GM23338 (cell line): ENCODE measurements at regions not wholly inside any gene's neighbourhood (a gene's known extent, or its start where the extent isn't known, plus 50 kb on each side); places are given as distances from the start of the nearest gene placed in this dataset.

Experiments used
- ATAC-seq: fragments of 200-7000 bp; cut with Tn5 transposase; 3 replicates; pipeline ENCODE4 v1.9.1; 2020
- DNase-seq: peaks from one replicate; pipeline ENCODE4 v3.0.0-alpha.2; 2015; ENCODE audit warnings: low spot score
- H2AFZ ChIP-seq: fragments of 200-600 bp; sonication (generic); 2 replicates; pipeline ENCODE4 v1.8.0; 2016; ENCODE audit warnings: antibody characterized with exemption, mild to moderate bottlenecking, moderate library complexity
- H3F3A ChIP-seq: fragments of 200-600 bp; sonication (generic); replicated peaks from 2 replicates; pipeline ENCODE4 v1.8.0; 2017; ENCODE audit warnings: antibody characterized with exemption, mixed run types, low read depth
- H3K27ac ChIP-seq: fragments of 200-600 bp; sonication (generic); 2 replicates; pipeline ENCODE4 v1.6.1; 2016; ENCODE audit warnings: low read depth
- H3K27me3 ChIP-seq: fragments of 200-600 bp; sonication (generic); 2 replicates; pipeline ENCODE4 v1.8.0; 2016; ENCODE audit warnings: mild to moderate bottlenecking, mixed run types, moderate library complexity; ENCODE audit not compliant: insufficient read depth
- H3K36me3 ChIP-seq: fragments of 200-600 bp; sonication (generic); 2 replicates; pipeline ENCODE4 v1.8.0; 2016; ENCODE audit warnings: mild to moderate bottlenecking; ENCODE audit not compliant: insufficient read depth
- H3K4me1 ChIP-seq: fragments of 200-600 bp; sonication (generic); 2 replicates; pipeline ENCODE4 v1.8.0; 2016; ENCODE audit warnings: mild to moderate bottlenecking, moderate library complexity; ENCODE audit not compliant: insufficient read depth
- H3K4me2 ChIP-seq: fragments of 200-600 bp; sonication (generic); 2 replicates; pipeline ENCODE4 v1.7.1; 2017; ENCODE audit warnings: mixed run types
- H3K4me3 ChIP-seq: fragments of 200-600 bp; sonication (generic); 2 replicates; pipeline ENCODE4 v1.6.1; 2016; ENCODE audit warnings: mixed run types
- H3K79me2 ChIP-seq: fragments of 200-600 bp; sonication (generic); replicated peaks from 2 replicates; pipeline ENCODE4 v1.8.0; 2017; ENCODE audit warnings: mild to moderate bottlenecking; ENCODE audit not compliant: insufficient read depth
- H3K9me2 ChIP-seq: fragments of 200-600 bp; sonication (generic); 2 replicates; pipeline ENCODE4 v1.8.0; 2017; ENCODE audit not compliant: insufficient read depth
- H4K20me1 ChIP-seq: fragments of 200-600 bp; sonication (generic); replicated peaks from 2 replicates; pipeline ENCODE4 v1.8.0; 2017; ENCODE audit warnings: mild to moderate bottlenecking; ENCODE audit not compliant: insufficient read depth
- H3K27ac Mint-ChIP-seq: 2 replicates; pipeline ENCODE4 v1.8.0; 2020; ENCODE audit warnings: inconsistent platforms, mild to moderate bottlenecking, moderate library complexity, mixed read lengths
- H3K27me3 Mint-ChIP-seq: 3 replicates; pipeline ENCODE4 v1.8.0; 2022; ENCODE audit warnings: low read depth, mild to moderate bottlenecking, moderate library complexity, mixed read lengths, inconsistent platforms; ENCODE audit not compliant: insufficient read depth, poor library complexity
- H3K36me3 Mint-ChIP-seq: 3 replicates; pipeline ENCODE4 v1.8.0; 2021; ENCODE audit warnings: low read depth, mild to moderate bottlenecking, inconsistent platforms, moderate library complexity, mixed read lengths
- H3K4me1 Mint-ChIP-seq: 3 replicates; pipeline ENCODE4 v1.8.0; 2020; ENCODE audit warnings: mild to moderate bottlenecking, inconsistent platforms, mixed read lengths
- H3K4me3 Mint-ChIP-seq: 3 replicates; pipeline ENCODE4 v1.8.0; 2021; ENCODE audit warnings: moderate library complexity, mild to moderate bottlenecking, inconsistent platforms, mixed read lengths
- H3K9me3 Mint-ChIP-seq: 3 replicates; pipeline ENCODE4 v1.8.0; 2020; ENCODE audit warnings: moderate library complexity, mild to moderate bottlenecking, inconsistent platforms, mixed read lengths
- CREB1 ChIP-seq: fragments of 250-450 bp; sonication (Bioruptor Pico); IDR thresholded peaks from 2 replicates; pipeline ENCODE4 v1.5.0; 2020; ENCODE audit warnings: low read depth, mild to moderate bottlenecking, moderate library complexity
- CTCF ChIP-seq, 2 experiments: fragments of 200-600 bp in 1 of 2; sonication (generic) in 1 of 2; conservative IDR thresholded peaks; 2 replicates each; pipeline versions ENCODE4 v1.5.1 to v1.6.1; 2016 to 2017; ENCODE audit warnings: antibody characterized with exemption in 2 of 2, low read depth in 2 of 2, mild to moderate bottlenecking in 2 of 2, moderate library complexity in 1 of 2
- ETS1 ChIP-seq: IDR thresholded peaks from 2 replicates; pipeline ENCODE4 v1.6.1; 2016; ENCODE audit warnings: antibody characterized with exemption
- EZH2 ChIP-seq: fragments of 200-600 bp; sonication (generic); IDR thresholded peaks from one replicate; pipeline ENCODE4 v1.8.0; 2017; ENCODE audit warnings: antibody characterized with exemption, mild to moderate bottlenecking, low read depth; ENCODE audit not compliant: unreplicated experiment
- EZH2phosphoT487 ChIP-seq: fragments of 200-600 bp; sonication (generic); IDR thresholded peaks from one replicate; pipeline ENCODE4 v1.8.1; 2018; ENCODE audit warnings: antibody characterized with exemption; ENCODE audit not compliant: unreplicated experiment
- JUNB ChIP-seq: IDR thresholded peaks from one replicate; pipeline ENCODE4 v1.6.1; 2016; ENCODE audit warnings: antibody characterized with exemption; ENCODE audit not compliant: unreplicated experiment
- NANOG ChIP-seq: IDR thresholded peaks from 2 replicates; pipeline ENCODE4 v1.6.1; 2016; ENCODE audit warnings: antibody characterized with exemption, borderline replicate concordance
- POLR2AphosphoS5 ChIP-seq: IDR thresholded peaks from 2 replicates; pipeline ENCODE4 v1.6.1; 2016; ENCODE audit warnings: antibody characterized with exemption, low read depth
- REST ChIP-seq: IDR thresholded peaks from one replicate; pipeline ENCODE4 v1.6.1; 2018; ENCODE audit warnings: antibody characterized with exemption; ENCODE audit not compliant: unreplicated experiment
- STAT1 ChIP-seq: IDR thresholded peaks from one replicate; pipeline ENCODE4 v1.6.1; 2016; ENCODE audit warnings: antibody characterized with exemption; ENCODE audit not compliant: unreplicated experiment
- ZNF114 ChIP-seq: fragments of 250-450 bp; sonication (Bioruptor Pico); IDR thresholded peaks from 2 replicates; pipeline ENCODE4 v1.5.0; 2020; ENCODE audit warnings: mild to moderate bottlenecking, moderate library complexity
- ZNF331 ChIP-seq: fragments of 250-450 bp; sonication (Bioruptor Pico); IDR thresholded peaks from 2 replicates; pipeline ENCODE4 v1.5.0; 2020; ENCODE audit warnings: low read depth, mild to moderate bottlenecking, moderate library complexity
- ZNF462 ChIP-seq: fragments of 250-450 bp; sonication (Bioruptor Pico); IDR thresholded peaks from 2 replicates; pipeline ENCODE4 v1.5.0; 2020; ENCODE audit warnings: mild to moderate bottlenecking, moderate library complexity

- Histone ChIP-seq H3K27me3 (no peaks in the 10 kb centered on the region), H3K36me3 (no peaks in the 10 kb centered on the region), H3K4me1 (no peaks in the 10 kb centered on the region), H3K4me2 (no peak overlapping the region), H3K4me3 (no peak overlapping the region), H4K20me1 (no peaks in the 10 kb centered on the region), H3F3A (no peaks in the 10 kb centered on the region), H3K79me2 (no peaks in the 10 kb centered on the region), H3K9me2 (no peaks in the 10 kb centered on the region), H3K27ac (no peak overlapping the region), H2AFZ (no peak overlapping the region)
- Mint-ChIP-seq H3K9me3 (no peaks in the 10 kb centered on the region), H3K27me3 (no peaks in the 10 kb centered on the region), H3K4me3 (no peak overlapping the region), H3K36me3 (no peaks in the 10 kb centered on the region), H3K4me1 (no peaks in the 10 kb centered on the region), H3K27ac (no peak overlapping the region)
- no peak for TF ChIP-seq EZH2
- TF ChIP-seq ZNF331 (CRISPR knock-in tag), result no peak
- no peak for TF ChIP-seq ETS1
- no peak for TF ChIP-seq JUNB
- TF ChIP-seq ZNF114, result no peak
- TF ChIP-seq STAT1, result no peak
- no peak for TF ChIP-seq CTCF (conservative IDR thresholded peaks at IDR 0.05; ENCODE audit: low read depth in 2 of 2)
- TF ChIP-seq CREB1 (CRISPR knock-in tag), result no peak
- no peak for TF ChIP-seq ZNF462 (CRISPR knock-in tag)
- TF ChIP-seq EZH2phosphoT487, result no peak
- no peak for TF ChIP-seq REST
- TF ChIP-seq POLR2AphosphoS5, result no peak
- TF ChIP-seq NANOG, result no peak
- ATAC-seq (no peak), DNase-seq (no peak)
These were observed 598.3 kb upstream of the FAM174A start for GRCh38 chr5:99936911-99937310.
